GM23338 (cell line): ENCODE measurements at regions not wholly inside any gene's neighbourhood (a gene's known extent, or its start where the extent isn't known, plus 50 kb on each side); places are given as distances from the start of the nearest gene placed in this dataset.

ENCODE experiments used
- CTCF ChIP-seq, 2 experiments: fragments of 200-600 bp in 1 of 2; sonication (generic) in 1 of 2; conservative IDR thresholded peaks; 2 replicates each; pipeline versions ENCODE4 v1.5.1 to v1.6.1; 2016 to 2017; ENCODE audit warnings: antibody characterized with exemption in 2 of 2, low read depth in 2 of 2, mild to moderate bottlenecking in 2 of 2, moderate library complexity in 1 of 2
- EZH2phosphoT487 ChIP-seq: fragments of 200-600 bp; sonication (generic); IDR thresholded peaks from one replicate; pipeline ENCODE4 v1.8.1; 2018; ENCODE audit warnings: antibody characterized with exemption; ENCODE audit not compliant: unreplicated experiment
- JUNB ChIP-seq: IDR thresholded peaks from one replicate; pipeline ENCODE4 v1.6.1; 2016; ENCODE audit warnings: antibody characterized with exemption; ENCODE audit not compliant: unreplicated experiment
- POLR2AphosphoS5 ChIP-seq: IDR thresholded peaks from 2 replicates; pipeline ENCODE4 v1.6.1; 2016; ENCODE audit warnings: antibody characterized with exemption, low read depth
- REST ChIP-seq: IDR thresholded peaks from one replicate; pipeline ENCODE4 v1.6.1; 2018; ENCODE audit warnings: antibody characterized with exemption; ENCODE audit not compliant: unreplicated experiment

DNA sequence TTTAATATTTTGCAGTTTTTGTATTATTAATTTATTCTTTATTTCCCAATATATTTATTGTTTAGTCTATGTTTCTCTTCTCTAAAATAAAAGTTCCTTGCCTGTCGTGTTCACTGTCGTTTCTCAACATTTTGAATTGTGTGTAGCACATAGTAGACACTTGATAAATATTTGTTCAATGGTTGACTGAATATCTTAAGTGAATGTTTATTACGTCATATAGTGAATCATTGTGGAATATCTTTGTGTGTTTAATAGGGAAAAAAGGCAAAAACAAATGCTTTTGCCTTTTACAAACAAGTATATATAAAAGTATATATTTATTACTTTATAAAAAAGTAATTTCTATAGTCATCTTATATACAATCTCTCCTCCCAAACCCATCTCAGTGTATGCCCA, 572.3 kb downstream of the EPHA3 start:
- TF ChIP-seq REST (no peak), POLR2AphosphoS5 (no peak), CTCF (conservative IDR thresholded peaks at IDR 0.05; ENCODE audit: low read depth in 2 of 2) (no peak), JUNB (no peak), EZH2phosphoT487 (no peak)
